Smooth muscle cell (in vitro differentiated cells): ENCODE measurements at regions not wholly inside any gene's neighbourhood (a gene's known extent, or its start where the extent isn't known, plus 50 kb on each side); places are given as distances from the start of the nearest gene placed in this dataset.

ENCODE experiments used
- DNase-seq: peaks from one replicate; lab custom pipeline; 2025; ENCODE audit not compliant: unreplicated experiment; lab: John Stamatoyannopoulos, UW
- H2AFZ ChIP-seq: fragments of 200-600 bp; sonication (generic); 2 replicates; pipeline ENCODE4 v1.6.0; 2016; ENCODE audit warnings: antibody characterized with exemption, low read depth, mild to moderate bottlenecking
- H3F3A ChIP-seq: fragments of 200-600 bp; sonication (generic); 2 replicates; pipeline ENCODE4 v1.6.0; 2017; ENCODE audit warnings: antibody characterized with exemption, low read depth
- H3K27ac ChIP-seq: fragments of 200-600 bp; sonication (generic); 2 replicates; pipeline ENCODE4 v1.5.1; 2016; ENCODE audit warnings: low read depth, mild to moderate bottlenecking
- H3K27me3 ChIP-seq: fragments of 200-600 bp; sonication (generic); 2 replicates; pipeline ENCODE4 v1.6.1; 2016; ENCODE audit warnings: low read depth, mild to moderate bottlenecking
- H3K36me3 ChIP-seq: fragments of 200-600 bp; sonication (generic); 2 replicates; pipeline ENCODE4 v1.5.1; 2016; ENCODE audit warnings: low read depth
- H3K4me1 ChIP-seq: fragments of 200-600 bp; sonication (generic); 2 replicates; pipeline ENCODE4 v1.5.1; 2016; ENCODE audit warnings: low read depth
- H3K4me2 ChIP-seq: fragments of 200-600 bp; sonication (generic); 2 replicates; pipeline ENCODE4 v1.6.0; 2016; ENCODE audit warnings: mild to moderate bottlenecking
- H3K4me3 ChIP-seq: fragments of 200-600 bp; sonication (generic); 2 replicates; pipeline ENCODE4 v1.5.1; 2016; ENCODE audit warnings: mild to moderate bottlenecking
- H3K79me2 ChIP-seq: fragments of 200-600 bp; sonication (generic); 2 replicates; pipeline ENCODE4 v1.6.0; 2016; ENCODE audit warnings: low read depth, mild to moderate bottlenecking
- H3K9ac ChIP-seq: fragments of 200-600 bp; sonication (generic); 2 replicates; pipeline ENCODE4 v1.6.0; 2016; ENCODE audit warnings: low read depth
- H3K9me3 ChIP-seq: fragments of 200-600 bp; sonication (generic); replicated peaks from 2 replicates; pipeline ENCODE4 v1.5.1; 2016; ENCODE audit warnings: low read depth
- H4K20me1 ChIP-seq: fragments of 200-600 bp; sonication (generic); 2 replicates; pipeline ENCODE4 v1.6.0; 2016; ENCODE audit warnings: low read depth
- WGBS: methylation state at CpG from one replicate; pipeline ENCODE4 v1.1.7; 2016; ENCODE audit warnings: low lambda C conversion rate; 5-methylcytosine and 5-hydroxymethylcytosine counted together
- TF ChIP-seq, protein P1 (sequence below): fragments of 200-600 bp; sonication (generic); IDR thresholded peaks from 2 replicates; pipeline ENCODE4 v1.5.1; 2017; ENCODE audit warnings: borderline replicate concordance, mild to moderate bottlenecking, antibody characterized with exemption; ENCODE audit not compliant: insufficient read depth, poor library complexity, severe bottlenecking

DNA sequence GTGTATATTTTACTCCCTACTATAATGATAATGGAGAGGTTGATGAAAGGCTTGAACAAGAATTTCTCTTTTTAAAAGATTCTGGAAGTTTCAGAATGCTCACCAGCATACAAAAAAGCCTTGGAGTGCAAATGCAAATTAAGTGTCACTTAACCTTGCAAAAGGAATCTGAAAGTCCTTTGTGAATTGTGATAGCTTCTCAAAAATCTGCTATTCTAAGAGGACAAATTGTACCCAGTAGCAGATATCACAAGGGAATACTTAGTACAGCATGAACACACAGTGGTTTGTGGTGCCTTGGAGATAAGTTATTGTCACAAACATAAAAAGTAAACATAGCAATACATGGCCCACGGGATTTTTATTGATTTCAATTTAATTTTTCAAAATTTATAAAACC is 1208.3 kb upstream of the B3GALT2 start:
- WGBS = 85% methylated on average over 1 of the region's 1 CpG
- no peak overlapping the region for H3K4me3 ChIP-seq
- DNase-seq = no peak
- no peaks in the 10 kb centered on the region for H3K27me3 ChIP-seq
- no peak overlapping the region for H3K27ac ChIP-seq
- H4K20me1 ChIP-seq = no peaks in the 10 kb centered on the region
- H3K79me2 ChIP-seq = no peaks in the 10 kb centered on the region
- H3K4me1 ChIP-seq = no peaks in the 10 kb centered on the region
- H2AFZ ChIP-seq = no peak overlapping the region
- H3K9me3 ChIP-seq = no peaks in the 10 kb centered on the region
- no peak overlapping the region for H3K9ac ChIP-seq
- no peaks in the 10 kb centered on the region for H3F3A ChIP-seq
- no peak overlapping the region for H3K4me2 ChIP-seq
- TF ChIP-seq, protein P1, sequence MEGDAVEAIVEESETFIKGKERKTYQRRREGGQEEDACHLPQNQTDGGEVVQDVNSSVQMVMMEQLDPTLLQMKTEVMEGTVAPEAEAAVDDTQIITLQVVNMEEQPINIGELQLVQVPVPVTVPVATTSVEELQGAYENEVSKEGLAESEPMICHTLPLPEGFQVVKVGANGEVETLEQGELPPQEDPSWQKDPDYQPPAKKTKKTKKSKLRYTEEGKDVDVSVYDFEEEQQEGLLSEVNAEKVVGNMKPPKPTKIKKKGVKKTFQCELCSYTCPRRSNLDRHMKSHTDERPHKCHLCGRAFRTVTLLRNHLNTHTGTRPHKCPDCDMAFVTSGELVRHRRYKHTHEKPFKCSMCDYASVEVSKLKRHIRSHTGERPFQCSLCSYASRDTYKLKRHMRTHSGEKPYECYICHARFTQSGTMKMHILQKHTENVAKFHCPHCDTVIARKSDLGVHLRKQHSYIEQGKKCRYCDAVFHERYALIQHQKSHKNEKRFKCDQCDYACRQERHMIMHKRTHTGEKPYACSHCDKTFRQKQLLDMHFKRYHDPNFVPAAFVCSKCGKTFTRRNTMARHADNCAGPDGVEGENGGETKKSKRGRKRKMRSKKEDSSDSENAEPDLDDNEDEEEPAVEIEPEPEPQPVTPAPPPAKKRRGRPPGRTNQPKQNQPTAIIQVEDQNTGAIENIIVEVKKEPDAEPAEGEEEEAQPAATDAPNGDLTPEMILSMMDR = no peak
- no peaks in the 10 kb centered on the region for H3K36me3 ChIP-seq

DNA sequence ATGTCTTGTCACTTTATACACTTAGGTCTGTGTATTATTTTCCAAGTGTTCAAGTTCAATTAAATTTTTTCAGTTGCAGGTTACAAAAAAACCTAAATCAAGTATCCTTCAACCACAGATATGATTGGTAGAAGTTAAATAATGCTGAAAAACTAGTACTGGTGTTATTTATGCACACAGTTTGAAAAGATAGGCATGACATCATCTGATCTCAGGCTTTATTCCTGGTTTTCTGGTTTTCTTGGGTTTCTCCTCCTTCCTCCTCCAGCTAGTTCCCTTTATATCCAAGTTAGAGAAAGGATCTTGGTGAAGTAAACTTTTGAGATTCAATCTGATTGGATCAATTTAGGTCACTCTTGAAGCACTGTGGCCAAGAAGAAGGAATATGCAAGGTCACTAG is 1201.1 kb upstream of the B3GALT2 start:
- Histone ChIP-seq H3K27ac (no peak overlapping the region), H3K9ac (no peak overlapping the region), H3K4me3 (no peak overlapping the region), H3K4me1 (no peaks in the 10 kb centered on the region), H3F3A (no peaks in the 10 kb centered on the region), H3K36me3 (no peaks in the 10 kb centered on the region), H3K79me2 (no peaks in the 10 kb centered on the region), H3K4me2 (no peak overlapping the region), H3K9me3 (no peaks in the 10 kb centered on the region), H3K27me3 (no peaks in the 10 kb centered on the region), H2AFZ (no peak overlapping the region), H4K20me1 (no peaks in the 10 kb centered on the region)
- no peak for DNase-seq
- TF ChIP-seq, protein P1 = no peak

DNA sequence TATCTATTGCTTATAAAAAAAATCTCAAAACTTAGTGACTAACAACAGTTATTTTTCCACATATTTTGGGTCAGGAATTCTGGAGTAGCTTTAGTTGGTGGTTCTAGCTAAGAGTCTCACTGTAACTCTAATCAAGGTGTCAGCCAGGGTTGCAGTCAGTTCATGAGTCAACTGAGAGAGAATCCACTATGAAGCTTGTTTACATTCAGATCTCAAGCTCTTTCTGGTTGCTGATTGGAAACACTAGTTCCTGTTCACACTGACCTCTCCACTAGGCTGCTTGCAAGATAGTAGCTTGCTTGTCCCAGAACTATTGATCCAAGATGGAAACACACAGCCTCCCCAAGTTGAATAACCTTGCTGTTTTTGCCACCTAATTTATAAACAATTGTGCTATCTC is 1192.1 kb upstream of the B3GALT2 start:
- H3F3A ChIP-seq = no peaks in the 10 kb centered on the region
- H3K4me1 ChIP-seq = no peaks in the 10 kb centered on the region
- no peak overlapping the region for H3K4me3 ChIP-seq
- TF ChIP-seq, protein P1 = no peak
- no peaks in the 10 kb centered on the region for H3K36me3 ChIP-seq
- no peak overlapping the region for H3K27ac ChIP-seq
- no peak for DNase-seq
- no peaks in the 10 kb centered on the region for H3K9me3 ChIP-seq
- no peaks in the 10 kb centered on the region for H3K79me2 ChIP-seq
- no peak overlapping the region for H2AFZ ChIP-seq
- no peak overlapping the region for H3K4me2 ChIP-seq
- no peaks in the 10 kb centered on the region for H3K27me3 ChIP-seq
- H3K9ac ChIP-seq = no peak overlapping the region
- H4K20me1 ChIP-seq = no peaks in the 10 kb centered on the region

DNA sequence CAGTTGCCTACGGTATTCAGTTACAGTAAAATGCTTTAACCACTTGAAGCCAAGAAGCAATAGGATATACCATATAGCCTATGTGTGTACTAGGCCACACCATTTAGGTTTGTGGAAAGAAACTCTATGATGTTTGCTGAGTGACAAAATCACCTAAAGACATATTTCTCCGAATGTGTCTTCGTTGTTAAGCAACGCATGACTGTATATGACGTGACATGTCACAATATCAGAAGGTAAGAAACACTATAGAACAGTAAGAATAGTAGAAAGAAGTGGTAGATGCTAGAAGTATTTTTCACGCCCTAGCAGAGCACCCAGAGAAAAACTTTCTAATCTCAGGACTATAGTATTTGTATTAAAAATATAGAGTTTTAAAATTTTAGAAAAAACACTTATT is 1188.2 kb upstream of the B3GALT2 start:
- 88% methylated on average over 6 of the region's 6 CpGs for WGBS
- no peak for DNase-seq
- no peak overlapping the region for H3K9ac ChIP-seq
- no peaks in the 10 kb centered on the region for H3K4me1 ChIP-seq
- no peaks in the 10 kb centered on the region for H3K36me3 ChIP-seq
- H3F3A ChIP-seq = no peaks in the 10 kb centered on the region
- no peak overlapping the region for H3K27ac ChIP-seq
- H3K4me3 ChIP-seq = no peak overlapping the region
- H3K9me3 ChIP-seq = no peaks in the 10 kb centered on the region
- no peak overlapping the region for H2AFZ ChIP-seq
- H3K4me2 ChIP-seq = no peak overlapping the region
- no peaks in the 10 kb centered on the region for H4K20me1 ChIP-seq
- no peaks in the 10 kb centered on the region for H3K79me2 ChIP-seq
- TF ChIP-seq, protein P1 = no peak
- no peaks in the 10 kb centered on the region for H3K27me3 ChIP-seq
